ENCODE measurements at regions not wholly inside any gene's neighbourhood (a gene's known extent, or its start where the extent isn't known, plus 50 kb on each side); places are given as distances from the start of the nearest gene placed in this dataset.
A peak's percentile ranks its signal among the peaks of the same experiment; 100 is the strongest.
"Not testable (repeated sequence)": the region's sequence is repeated elsewhere in the genome, so short reads cannot be mapped to it uniquely, and the experiment has no call there.

GRCh38 chr22:36088292-36088691 lies 59.7 kb upstream of the RBFOX2 start:
- DNase-seq = no peak

- DNase-seq = no peak
Observed at GRCh38 chr22:36087784-36088183, 59.2 kb upstream of the RBFOX2 start.

- no peak for DNase-seq
Observed at GRCh38 chr22:36086629-36087254, 58.1 kb upstream of the RBFOX2 start.

GRCh38 chr22:36086170-36086490 lies 57.5 kb upstream of the RBFOX2 start:
- no peak for DNase-seq

GRCh38 chr22:36085476-36086169 lies 57.0 kb upstream of the RBFOX2 start:
- DNase-seq = no peak

- no peak for DNase-seq
Observed at GRCh38 chr22:36084717-36085116, 56.1 kb upstream of the RBFOX2 start.

- DNase-seq = no peak
Observed at GRCh38 chr22:36083056-36083455, 54.4 kb upstream of the RBFOX2 start.

GRCh38 chr22:36081023-36081431 lies 52.4 kb upstream of the RBFOX2 start:
- peak in 1 of 3 donors; percentile 1 for DNase-seq

GRCh38 chr22:36080281-36080680 lies 51.7 kb upstream of the RBFOX2 start:
- DNase-seq = not testable (repeated sequence)

- DNase-seq = no peak
Observed at GRCh38 chr22:36079041-36079440, 50.4 kb upstream of the RBFOX2 start.

Measured in suppressor macrophage treated with lipopolysaccharide for 1 hour (primary cell).